Smooth muscle cell (in vitro differentiated cells): ENCODE measurements at regions not wholly inside any gene's neighbourhood (a gene's known extent, or its start where the extent isn't known, plus 50 kb on each side); places are given as distances from the start of the nearest gene placed in this dataset.

Experiments used
- DNase-seq: peaks from one replicate; lab custom pipeline; 2025; ENCODE audit not compliant: unreplicated experiment; lab: John Stamatoyannopoulos, UW
- H2AFZ ChIP-seq: fragments of 200-600 bp; sonication (generic); 2 replicates; pipeline ENCODE4 v1.6.0; 2016; ENCODE audit warnings: antibody characterized with exemption, low read depth, mild to moderate bottlenecking
- H3F3A ChIP-seq: fragments of 200-600 bp; sonication (generic); 2 replicates; pipeline ENCODE4 v1.6.0; 2017; ENCODE audit warnings: antibody characterized with exemption, low read depth
- H3K27ac ChIP-seq: fragments of 200-600 bp; sonication (generic); 2 replicates; pipeline ENCODE4 v1.5.1; 2016; ENCODE audit warnings: low read depth, mild to moderate bottlenecking
- H3K27me3 ChIP-seq: fragments of 200-600 bp; sonication (generic); 2 replicates; pipeline ENCODE4 v1.6.1; 2016; ENCODE audit warnings: low read depth, mild to moderate bottlenecking
- H3K36me3 ChIP-seq: fragments of 200-600 bp; sonication (generic); 2 replicates; pipeline ENCODE4 v1.5.1; 2016; ENCODE audit warnings: low read depth
- H3K4me1 ChIP-seq: fragments of 200-600 bp; sonication (generic); 2 replicates; pipeline ENCODE4 v1.5.1; 2016; ENCODE audit warnings: low read depth
- H3K4me2 ChIP-seq: fragments of 200-600 bp; sonication (generic); 2 replicates; pipeline ENCODE4 v1.6.0; 2016; ENCODE audit warnings: mild to moderate bottlenecking
- H3K4me3 ChIP-seq: fragments of 200-600 bp; sonication (generic); 2 replicates; pipeline ENCODE4 v1.5.1; 2016; ENCODE audit warnings: mild to moderate bottlenecking
- H3K79me2 ChIP-seq: fragments of 200-600 bp; sonication (generic); 2 replicates; pipeline ENCODE4 v1.6.0; 2016; ENCODE audit warnings: low read depth, mild to moderate bottlenecking
- H3K9ac ChIP-seq: fragments of 200-600 bp; sonication (generic); 2 replicates; pipeline ENCODE4 v1.6.0; 2016; ENCODE audit warnings: low read depth
- H3K9me3 ChIP-seq: fragments of 200-600 bp; sonication (generic); replicated peaks from 2 replicates; pipeline ENCODE4 v1.5.1; 2016; ENCODE audit warnings: low read depth
- H4K20me1 ChIP-seq: fragments of 200-600 bp; sonication (generic); 2 replicates; pipeline ENCODE4 v1.6.0; 2016; ENCODE audit warnings: low read depth
- WGBS: methylation state at CpG from one replicate; pipeline ENCODE4 v1.1.7; 2016; ENCODE audit warnings: low lambda C conversion rate; 5-methylcytosine and 5-hydroxymethylcytosine counted together
- TF ChIP-seq, protein P1 (sequence below): fragments of 200-600 bp; sonication (generic); IDR thresholded peaks from 2 replicates; pipeline ENCODE4 v1.5.1; 2017; ENCODE audit warnings: borderline replicate concordance, mild to moderate bottlenecking, antibody characterized with exemption; ENCODE audit not compliant: insufficient read depth, poor library complexity, severe bottlenecking

DNA sequence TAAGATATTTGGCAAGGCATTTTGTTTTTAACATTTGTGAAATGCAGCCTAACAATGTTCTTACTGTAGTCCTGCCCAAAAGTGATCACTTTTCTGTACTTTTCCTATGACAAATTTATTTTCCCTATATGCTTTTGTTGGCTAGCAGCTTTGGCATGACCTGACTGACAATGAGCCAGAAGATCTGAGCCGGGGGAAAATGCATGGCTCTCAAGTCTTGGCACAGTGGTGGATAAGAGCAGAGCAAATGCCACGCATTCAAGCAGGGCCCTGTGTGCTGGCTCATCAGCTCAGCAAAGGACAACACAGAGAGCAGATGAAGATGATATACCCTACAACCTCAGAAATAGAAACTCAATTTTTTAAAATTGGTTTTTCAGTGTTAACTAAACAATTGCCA is 187.3 kb downstream of the ANAPC10 start:
- Histone ChIP-seq H3K79me2 (no peaks in the 10 kb centered on the region), H3F3A (no peaks in the 10 kb centered on the region), H3K4me2 (no peak overlapping the region), H3K27me3 (no peaks in the 10 kb centered on the region), H3K9me3 (no peaks in the 10 kb centered on the region), H3K4me3 (no peak overlapping the region), H3K27ac (no peak overlapping the region), H4K20me1 (no peaks in the 10 kb centered on the region), H3K36me3 (no peaks in the 10 kb centered on the region), H2AFZ (no peak overlapping the region), H3K9ac (no peak overlapping the region), H3K4me1 (no peaks in the 10 kb centered on the region)
- WGBS, result 98% methylated on average over 2 of the region's 2 CpGs
- TF ChIP-seq, protein P1, sequence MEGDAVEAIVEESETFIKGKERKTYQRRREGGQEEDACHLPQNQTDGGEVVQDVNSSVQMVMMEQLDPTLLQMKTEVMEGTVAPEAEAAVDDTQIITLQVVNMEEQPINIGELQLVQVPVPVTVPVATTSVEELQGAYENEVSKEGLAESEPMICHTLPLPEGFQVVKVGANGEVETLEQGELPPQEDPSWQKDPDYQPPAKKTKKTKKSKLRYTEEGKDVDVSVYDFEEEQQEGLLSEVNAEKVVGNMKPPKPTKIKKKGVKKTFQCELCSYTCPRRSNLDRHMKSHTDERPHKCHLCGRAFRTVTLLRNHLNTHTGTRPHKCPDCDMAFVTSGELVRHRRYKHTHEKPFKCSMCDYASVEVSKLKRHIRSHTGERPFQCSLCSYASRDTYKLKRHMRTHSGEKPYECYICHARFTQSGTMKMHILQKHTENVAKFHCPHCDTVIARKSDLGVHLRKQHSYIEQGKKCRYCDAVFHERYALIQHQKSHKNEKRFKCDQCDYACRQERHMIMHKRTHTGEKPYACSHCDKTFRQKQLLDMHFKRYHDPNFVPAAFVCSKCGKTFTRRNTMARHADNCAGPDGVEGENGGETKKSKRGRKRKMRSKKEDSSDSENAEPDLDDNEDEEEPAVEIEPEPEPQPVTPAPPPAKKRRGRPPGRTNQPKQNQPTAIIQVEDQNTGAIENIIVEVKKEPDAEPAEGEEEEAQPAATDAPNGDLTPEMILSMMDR, result no peak
- DNase-seq, result no peak
